Neural crest cell (in vitro differentiated cells): ENCODE measurements at regions not wholly inside any gene's neighbourhood (a gene's known extent, or its start where the extent isn't known, plus 50 kb on each side); places are given as distances from the start of the nearest gene placed in this dataset.
A peak's percentile ranks its signal among the peaks of the same experiment; 100 is the strongest.

Source experiments
- DNase-seq: peaks from one replicate; pipeline ENCODE4 v3.0.0; 2021; ENCODE audit warnings: low read depth, mixed read lengths, low spot score
- H3K27ac Mint-ChIP-seq: one replicate; pipeline ENCODE4 v1.8.0; 2021; ENCODE audit warnings: mild to moderate bottlenecking, mixed read lengths; ENCODE audit not compliant: unreplicated experiment
- H3K27me3 Mint-ChIP-seq: 2 replicates; pipeline ENCODE4 v1.8.0; 2021; ENCODE audit warnings: low read depth, mild to moderate bottlenecking, mixed read lengths
- H3K36me3 Mint-ChIP-seq: 2 replicates; pipeline ENCODE4 v1.8.0; 2021; ENCODE audit warnings: low read depth, mild to moderate bottlenecking, mixed read lengths
- H3K4me1 Mint-ChIP-seq: 2 replicates; pipeline ENCODE4 v1.8.0; 2021; ENCODE audit warnings: mixed read lengths
- H3K4me3 Mint-ChIP-seq: one replicate; pipeline ENCODE4 v1.8.0; 2021; ENCODE audit warnings: mild to moderate bottlenecking, mixed read lengths
- H3K9me3 Mint-ChIP-seq: 2 replicates; pipeline ENCODE4 v1.8.0; 2021; ENCODE audit warnings: mixed read lengths
- TF ChIP-seq, protein P1 (sequence below): fragments of 200-600 bp; sonication (generic); conservative IDR thresholded peaks from 2 replicates; pipeline ENCODE4 v1.5.0; 2021; ENCODE audit warnings: antibody characterized with exemption, mild to moderate bottlenecking

DNA sequence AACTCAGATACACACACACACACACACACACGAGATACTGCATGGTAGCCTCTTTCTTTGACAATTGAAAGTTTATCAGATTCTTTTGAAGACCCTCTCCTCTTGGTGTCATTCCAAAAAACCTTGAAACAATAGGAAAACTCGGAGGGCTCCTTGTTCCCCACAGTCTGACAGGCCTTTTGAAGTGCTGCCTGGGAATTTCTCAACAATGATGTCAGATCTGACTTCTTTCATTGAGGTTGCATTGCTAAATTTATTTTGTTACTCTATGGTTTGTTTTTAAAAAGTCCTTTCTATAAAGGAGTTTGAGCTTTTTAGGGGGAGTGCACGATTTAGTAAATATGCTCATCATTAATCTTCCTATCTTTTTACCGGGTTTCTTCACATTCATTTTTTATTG is 583.9 kb downstream of the SEMA5A start:
- TF ChIP-seq, protein P1, sequence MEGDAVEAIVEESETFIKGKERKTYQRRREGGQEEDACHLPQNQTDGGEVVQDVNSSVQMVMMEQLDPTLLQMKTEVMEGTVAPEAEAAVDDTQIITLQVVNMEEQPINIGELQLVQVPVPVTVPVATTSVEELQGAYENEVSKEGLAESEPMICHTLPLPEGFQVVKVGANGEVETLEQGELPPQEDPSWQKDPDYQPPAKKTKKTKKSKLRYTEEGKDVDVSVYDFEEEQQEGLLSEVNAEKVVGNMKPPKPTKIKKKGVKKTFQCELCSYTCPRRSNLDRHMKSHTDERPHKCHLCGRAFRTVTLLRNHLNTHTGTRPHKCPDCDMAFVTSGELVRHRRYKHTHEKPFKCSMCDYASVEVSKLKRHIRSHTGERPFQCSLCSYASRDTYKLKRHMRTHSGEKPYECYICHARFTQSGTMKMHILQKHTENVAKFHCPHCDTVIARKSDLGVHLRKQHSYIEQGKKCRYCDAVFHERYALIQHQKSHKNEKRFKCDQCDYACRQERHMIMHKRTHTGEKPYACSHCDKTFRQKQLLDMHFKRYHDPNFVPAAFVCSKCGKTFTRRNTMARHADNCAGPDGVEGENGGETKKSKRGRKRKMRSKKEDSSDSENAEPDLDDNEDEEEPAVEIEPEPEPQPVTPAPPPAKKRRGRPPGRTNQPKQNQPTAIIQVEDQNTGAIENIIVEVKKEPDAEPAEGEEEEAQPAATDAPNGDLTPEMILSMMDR, result no peak
- H3K4me1 Mint-ChIP-seq, result peaks cover 9% of the 10 kb centered on the region
- DNase-seq, result no peak

DNA sequence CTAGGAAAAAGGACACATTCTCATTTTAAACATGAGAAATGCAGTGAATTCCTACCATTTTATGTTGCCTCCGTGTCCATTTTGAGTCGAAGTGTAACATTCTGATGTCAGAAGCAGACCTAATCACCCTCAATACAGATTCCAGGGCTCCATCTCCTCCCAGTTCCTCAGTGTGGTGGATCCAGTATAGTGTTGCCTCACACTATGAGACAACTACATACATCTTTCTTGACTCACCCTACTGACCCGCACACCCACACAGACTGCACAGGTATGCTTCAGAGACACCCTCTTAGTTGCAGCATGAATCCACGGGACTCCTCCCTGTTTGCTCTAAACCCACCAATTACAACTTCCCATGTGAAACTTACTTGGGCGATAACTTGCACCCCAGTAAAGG is 564.9 kb downstream of the SEMA5A start:
- no peaks in the 10 kb centered on the region for H3K27me3 Mint-ChIP-seq
- H3K4me3 Mint-ChIP-seq, result no peak overlapping the region
- peaks cover 33% of the 10 kb centered on the region for H3K4me1 Mint-ChIP-seq
- H3K27ac Mint-ChIP-seq, result no peak overlapping the region
- TF ChIP-seq, protein P1, result no peak
- H3K9me3 Mint-ChIP-seq, result peaks cover 4% of the 10 kb centered on the region
- DNase-seq, result no peak
- H3K36me3 Mint-ChIP-seq, result peaks cover 3% of the 10 kb centered on the region

More for the DNA sequence above, 583.9 kb downstream of the SEMA5A start:
- H3K36me3 Mint-ChIP-seq, result peaks cover 3% of the 10 kb centered on the region
- no peak overlapping the region for H3K27ac Mint-ChIP-seq
- H3K4me3 Mint-ChIP-seq, result no peak overlapping the region
- H3K9me3 Mint-ChIP-seq, result peaks cover 3% of the 10 kb centered on the region
- no peaks in the 10 kb centered on the region for H3K27me3 Mint-ChIP-seq

DNA sequence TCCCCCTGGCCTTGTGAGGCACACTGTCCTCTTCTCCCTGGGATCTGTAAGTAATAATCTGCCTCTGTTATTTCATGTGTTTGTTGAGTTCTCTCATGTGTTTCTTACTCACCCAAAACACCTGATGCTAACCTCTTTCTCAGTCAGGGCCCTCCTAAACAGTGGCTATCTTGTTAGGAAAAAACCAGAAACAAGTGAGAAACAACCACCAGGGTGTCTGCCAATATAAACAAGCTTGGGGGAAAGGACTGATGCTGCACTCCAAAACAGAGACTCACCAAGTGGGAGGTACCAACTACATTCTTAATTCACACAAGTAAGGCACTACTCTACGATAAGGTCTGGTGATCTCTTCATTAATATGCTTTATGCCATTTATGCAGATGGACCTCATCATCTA is 564.4 kb downstream of the SEMA5A start:
- DNase-seq, result no peak
- peak overlapping the region; percentile 20 for H3K27ac Mint-ChIP-seq

DNA sequence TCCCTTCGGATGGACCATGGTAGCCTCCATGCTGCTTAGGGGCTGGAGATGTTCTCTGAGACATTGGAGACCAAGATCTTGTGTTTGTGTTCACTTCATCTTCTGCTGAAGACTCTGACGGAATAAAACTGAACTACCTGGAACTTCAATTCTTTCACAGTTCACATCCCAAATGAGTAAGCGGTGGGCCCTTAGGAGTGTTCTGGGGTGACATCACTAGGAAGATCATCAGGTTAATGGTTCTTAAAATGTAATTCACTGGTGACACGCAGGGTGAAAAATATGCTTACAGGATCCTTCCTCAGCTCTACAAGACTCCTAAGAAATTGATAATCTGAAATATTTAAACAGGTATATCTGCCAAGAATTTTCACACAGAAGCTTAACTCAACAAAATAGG is 561.5 kb downstream of the SEMA5A start:
- Mint-ChIP-seq H3K27ac (no peak overlapping the region), H3K9me3 (peaks cover 19% of the 10 kb centered on the region), H3K36me3 (peaks cover 5% of the 10 kb centered on the region), H3K4me3 (no peak overlapping the region), H3K27me3 (no peaks in the 10 kb centered on the region), H3K4me1 (peaks cover 18% of the 10 kb centered on the region)
- DNase-seq, result no peak
- TF ChIP-seq, protein P1, result no peak

More for the DNA sequence above, 564.4 kb downstream of the SEMA5A start:
- peaks cover 3% of the 10 kb centered on the region for H3K36me3 Mint-ChIP-seq
- peaks cover 33% of the 10 kb centered on the region for H3K4me1 Mint-ChIP-seq
- no peak overlapping the region for H3K4me3 Mint-ChIP-seq
- TF ChIP-seq, protein P1, result no peak
- no peaks in the 10 kb centered on the region for H3K27me3 Mint-ChIP-seq
- H3K9me3 Mint-ChIP-seq, result peaks cover 7% of the 10 kb centered on the region
